ENCODE measurements at regions not wholly inside any gene's neighbourhood (a gene's known extent, or its start where the extent isn't known, plus 50 kb on each side); places are given as distances from the start of the nearest gene placed in this dataset.

DNA sequence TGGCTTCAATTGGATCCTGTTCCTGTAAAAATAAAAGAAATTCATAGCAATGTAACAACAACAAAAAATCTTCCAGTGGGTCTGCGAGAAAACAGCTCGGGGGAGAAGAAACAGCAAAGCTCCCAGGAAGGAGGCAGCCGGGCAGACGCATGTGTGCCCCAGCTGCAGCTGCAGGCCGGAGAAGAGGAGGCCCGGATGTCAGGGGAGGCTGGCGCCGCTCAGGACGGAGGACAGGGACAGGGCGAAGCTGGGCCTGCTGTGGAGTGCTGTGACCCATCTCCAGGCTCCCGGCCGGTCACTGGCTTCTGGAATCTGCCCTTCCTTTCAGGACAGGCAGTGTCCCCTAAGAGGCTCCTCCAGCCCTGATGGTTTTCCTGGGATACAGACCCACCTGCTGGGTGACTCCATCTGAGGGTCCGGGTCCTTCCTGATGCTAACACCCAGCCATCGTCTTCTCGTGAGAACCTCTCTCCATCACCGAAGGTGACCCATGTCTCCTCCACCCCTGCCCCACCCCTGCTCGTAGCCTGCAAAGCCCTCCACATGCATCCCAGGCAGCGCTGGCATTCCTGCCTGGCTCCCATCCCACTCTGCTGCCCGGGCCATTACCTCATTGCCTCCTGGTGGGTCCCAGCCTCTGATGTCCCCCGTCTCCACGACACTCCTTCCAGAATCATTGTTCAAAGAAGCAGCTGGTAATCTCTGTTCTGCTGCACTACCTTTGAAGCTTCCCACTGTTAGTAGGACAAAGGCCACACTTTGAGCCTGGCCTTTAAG is 145.4 kb upstream of the TWIST2 start:
- peak overlapping the region; percentile 33 for H3K27ac ChIP-seq (ENCODE audit: low read depth, low read length)
- peaks cover 20% of the 10 kb centered on the region for H3K4me1 ChIP-seq (ENCODE audit: control insufficient read depth, insufficient read depth, low read length)
- no peak for DNase-seq (ENCODE audit: low read depth in 4 of 6, low spot score in 6 of 6)
- H3K9me3 ChIP-seq (ENCODE audit: control insufficient read depth, insufficient read depth, low read length), result no peaks in the 10 kb centered on the region
- no peak overlapping the region for H3K4me3 ChIP-seq (ENCODE audit: low read depth, low read length)
- H3K36me3 ChIP-seq (ENCODE audit: control insufficient read depth, insufficient read depth, low read length), result no peaks in the 10 kb centered on the region
- H3K27me3 ChIP-seq (ENCODE audit: control insufficient read depth, insufficient read depth, low read length), result no peaks in the 10 kb centered on the region
- WGBS (ENCODE audit: insufficient coverage), result 66% methylated on average over 20 of the region's 21 CpGs

GRCh38 chr2:238703053-238703415 is 144.9 kb upstream of the TWIST2 start:
- WGBS (ENCODE audit: insufficient coverage), result 66% methylated on average over 4 of the region's 4 CpGs
- H3K4me1 ChIP-seq (ENCODE audit: control insufficient read depth, insufficient read depth, low read length), result peaks cover 20% of the 10 kb centered on the region
- DNase-seq (ENCODE audit: low read depth in 4 of 6, low spot score in 6 of 6), result no peak
- H3K36me3 ChIP-seq (ENCODE audit: control insufficient read depth, insufficient read depth, low read length), result no peaks in the 10 kb centered on the region
- peak overlapping the region; percentile 25 for H3K27ac ChIP-seq (ENCODE audit: low read depth, low read length)
- H3K27me3 ChIP-seq (ENCODE audit: control insufficient read depth, insufficient read depth, low read length), result no peaks in the 10 kb centered on the region
- no peaks in the 10 kb centered on the region for H3K9me3 ChIP-seq (ENCODE audit: control insufficient read depth, insufficient read depth, low read length)
- no peak overlapping the region for H3K4me3 ChIP-seq (ENCODE audit: low read depth, low read length)

DNA sequence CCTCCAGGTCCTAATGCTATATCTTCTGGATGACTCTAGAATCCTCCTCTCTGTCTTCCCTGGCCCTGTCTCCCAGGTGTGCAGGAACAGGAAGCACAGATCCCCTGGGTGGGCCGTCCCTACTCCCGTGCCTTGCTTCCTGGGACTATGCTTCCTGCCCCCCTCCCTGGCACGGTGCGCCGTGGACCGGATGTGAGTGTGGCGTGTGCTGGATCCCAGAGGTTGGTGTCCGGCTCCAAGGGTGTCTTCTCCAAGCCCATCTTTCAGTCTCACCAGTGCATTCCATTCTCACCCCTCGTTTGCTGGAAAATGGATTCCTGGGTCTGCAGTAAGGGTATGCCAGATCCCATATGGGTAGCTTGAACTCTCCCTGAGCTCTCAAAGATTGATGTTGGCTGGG is 144.4 kb upstream of the TWIST2 start:
- DNase-seq (ENCODE audit: low read depth in 4 of 6, low spot score in 6 of 6), result no peak
- H3K4me1 ChIP-seq (ENCODE audit: control insufficient read depth, insufficient read depth, low read length), result peaks cover 20% of the 10 kb centered on the region
- no peaks in the 10 kb centered on the region for H3K9me3 ChIP-seq (ENCODE audit: control insufficient read depth, insufficient read depth, low read length)
- H3K4me3 ChIP-seq (ENCODE audit: low read depth, low read length), result no peak overlapping the region
- 83% methylated on average over 7 of the region's 9 CpGs for WGBS (ENCODE audit: insufficient coverage)
- H3K27ac ChIP-seq (ENCODE audit: low read depth, low read length), result no peak overlapping the region
- H3K27me3 ChIP-seq (ENCODE audit: control insufficient read depth, insufficient read depth, low read length), result no peaks in the 10 kb centered on the region
- no peaks in the 10 kb centered on the region for H3K36me3 ChIP-seq (ENCODE audit: control insufficient read depth, insufficient read depth, low read length)

GRCh38 chr2:238704471-238705225 is 143.2 kb upstream of the TWIST2 start:
- WGBS (ENCODE audit: insufficient coverage), result 90% methylated on average over 9 of the region's 11 CpGs
- Histone ChIP-seq H3K4me3 (ENCODE audit: low read depth, low read length) (no peak overlapping the region), H3K4me1 (ENCODE audit: control insufficient read depth, insufficient read depth, low read length) (peaks cover 20% of the 10 kb centered on the region), H3K27me3 (ENCODE audit: control insufficient read depth, insufficient read depth, low read length) (no peaks in the 10 kb centered on the region), H3K27ac (ENCODE audit: low read depth, low read length) (no peak overlapping the region), H3K36me3 (ENCODE audit: control insufficient read depth, insufficient read depth, low read length) (no peaks in the 10 kb centered on the region), H3K9me3 (ENCODE audit: control insufficient read depth, insufficient read depth, low read length) (no peaks in the 10 kb centered on the region)
- no peak for DNase-seq (ENCODE audit: low read depth in 4 of 6, low spot score in 6 of 6)

DNA sequence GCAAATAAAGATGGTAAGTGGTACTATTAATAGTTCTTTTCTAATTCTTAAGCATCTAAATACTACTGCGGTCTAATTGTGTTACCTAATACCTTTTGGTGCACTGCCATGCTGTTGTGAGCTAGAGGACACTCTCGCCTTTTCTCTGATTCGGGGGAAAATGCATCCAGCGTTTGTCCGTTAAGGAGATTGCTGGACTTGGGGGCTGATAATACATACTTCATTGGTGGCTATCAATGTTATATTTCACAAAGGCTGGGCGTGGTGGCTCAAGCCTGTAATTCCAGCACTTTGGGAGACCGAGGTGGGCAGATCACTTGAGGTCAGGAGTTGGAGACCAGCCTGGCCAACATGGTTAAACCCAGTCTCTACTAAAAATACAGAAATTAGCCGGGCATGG is 141.7 kb upstream of the TWIST2 start:
- H3K9me3 ChIP-seq (ENCODE audit: control insufficient read depth, insufficient read depth, low read length), result no peaks in the 10 kb centered on the region
- no peak for DNase-seq (ENCODE audit: low read depth in 4 of 6, low spot score in 6 of 6)

DNA sequence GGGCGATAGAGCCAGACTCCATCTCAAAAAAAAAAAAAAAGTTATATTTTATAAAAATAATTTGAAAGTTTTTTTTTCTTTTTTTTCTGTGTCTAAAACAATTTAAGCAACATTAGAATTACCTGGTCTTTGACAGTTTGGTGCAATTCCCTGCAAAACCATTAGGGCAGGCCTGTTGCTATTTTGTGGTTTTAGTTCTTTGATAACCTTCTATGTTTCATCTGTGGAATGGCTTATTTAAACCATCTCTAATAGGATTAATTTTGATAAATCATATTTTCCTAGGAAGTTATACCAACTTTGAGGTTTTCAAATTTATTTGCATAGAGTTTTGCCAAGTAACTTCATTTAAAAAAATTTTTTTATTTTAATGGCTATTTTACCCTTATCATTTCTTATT is 141.2 kb upstream of the TWIST2 start:
- no peaks in the 10 kb centered on the region for H3K27me3 ChIP-seq (ENCODE audit: control insufficient read depth, insufficient read depth, low read length)
- H3K4me1 ChIP-seq (ENCODE audit: control insufficient read depth, insufficient read depth, low read length), result peaks cover 15% of the 10 kb centered on the region
- WGBS (ENCODE audit: insufficient coverage), result no CpG with 5 or more reads among the region's 1 CpG
- H3K27ac ChIP-seq (ENCODE audit: low read depth, low read length), result no peak overlapping the region
- H3K9me3 ChIP-seq (ENCODE audit: control insufficient read depth, insufficient read depth, low read length), result no peaks in the 10 kb centered on the region
- H3K4me3 ChIP-seq (ENCODE audit: low read depth, low read length), result no peak overlapping the region
- H3K36me3 ChIP-seq (ENCODE audit: control insufficient read depth, insufficient read depth, low read length), result no peaks in the 10 kb centered on the region
- no peak for DNase-seq (ENCODE audit: low read depth in 4 of 6, low spot score in 6 of 6)

More for the DNA sequence above, 141.7 kb upstream of the TWIST2 start:
- Histone ChIP-seq H3K4me1 (ENCODE audit: control insufficient read depth, insufficient read depth, low read length) (peaks cover 18% of the 10 kb centered on the region), H3K27ac (ENCODE audit: low read depth, low read length) (no peak overlapping the region), H3K36me3 (ENCODE audit: control insufficient read depth, insufficient read depth, low read length) (no peaks in the 10 kb centered on the region), H3K4me3 (ENCODE audit: low read depth, low read length) (no peak overlapping the region), H3K27me3 (ENCODE audit: control insufficient read depth, insufficient read depth, low read length) (no peaks in the 10 kb centered on the region)
- 94% methylated on average over 6 of the region's 8 CpGs for WGBS (ENCODE audit: insufficient coverage)

DNA sequence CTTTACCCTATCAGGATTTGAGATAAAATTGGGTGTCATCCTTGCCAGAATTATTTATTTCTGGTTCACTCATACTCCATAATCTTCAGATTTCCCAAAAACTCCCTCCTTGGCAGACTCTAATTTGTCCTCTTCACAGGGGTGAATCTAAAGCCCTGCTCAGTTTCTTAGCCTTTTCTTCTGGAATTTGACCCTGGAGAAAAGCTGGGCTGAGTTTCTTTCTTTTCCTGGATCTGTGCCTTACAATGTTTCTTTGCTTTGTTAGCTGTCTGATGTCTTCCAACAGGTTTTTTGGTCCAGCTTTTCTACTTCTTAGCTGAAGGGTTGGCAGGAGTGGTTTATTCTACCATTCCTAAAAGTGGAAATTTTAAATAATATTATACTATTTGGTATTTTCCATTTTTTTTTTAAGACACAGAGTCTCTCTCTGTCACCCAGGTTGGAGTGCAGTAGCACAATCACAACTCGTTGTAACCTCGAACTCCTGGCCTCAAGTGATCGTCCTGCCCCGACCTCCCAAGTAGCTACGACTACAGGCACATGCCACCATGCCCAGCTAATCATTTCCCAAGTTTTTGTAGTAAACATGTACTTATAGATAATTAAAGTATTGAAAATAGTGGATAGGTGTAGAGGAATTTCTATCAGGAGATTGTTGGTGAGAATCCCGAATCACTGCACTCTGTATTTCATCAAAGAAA is 138.4 kb upstream of the TWIST2 start:
- Histone ChIP-seq H3K4me3 (ENCODE audit: low read depth, low read length) (no peak overlapping the region), H3K4me1 (ENCODE audit: control insufficient read depth, insufficient read depth, low read length) (no peaks in the 10 kb centered on the region), H3K27me3 (ENCODE audit: control insufficient read depth, insufficient read depth, low read length) (no peaks in the 10 kb centered on the region), H3K27ac (ENCODE audit: low read depth, low read length) (no peak overlapping the region), H3K36me3 (ENCODE audit: control insufficient read depth, insufficient read depth, low read length) (no peaks in the 10 kb centered on the region), H3K9me3 (ENCODE audit: control insufficient read depth, insufficient read depth, low read length) (no peaks in the 10 kb centered on the region)
- WGBS (ENCODE audit: insufficient coverage), result 67% methylated on average over 3 of the region's 6 CpGs
- DNase-seq (ENCODE audit: low read depth in 4 of 6, low spot score in 6 of 6), result peak in 1 of 6 donors; percentile 69

- H3K27ac ChIP-seq (ENCODE audit: low read depth, low read length), result no peak overlapping the region
- H3K9me3 ChIP-seq (ENCODE audit: control insufficient read depth, insufficient read depth, low read length), result no peaks in the 10 kb centered on the region
- H3K4me3 ChIP-seq (ENCODE audit: low read depth, low read length), result no peak overlapping the region
- H3K27me3 ChIP-seq (ENCODE audit: control insufficient read depth, insufficient read depth, low read length), result no peaks in the 10 kb centered on the region
- H3K4me1 ChIP-seq (ENCODE audit: control insufficient read depth, insufficient read depth, low read length), result no peaks in the 10 kb centered on the region
- DNase-seq (ENCODE audit: low read depth in 4 of 6, low spot score in 6 of 6), result peak in 1 of 6 donors; percentile 45
- no CpG with 5 or more reads among the region's 1 CpG for WGBS (ENCODE audit: insufficient coverage)
- no peaks in the 10 kb centered on the region for H3K36me3 ChIP-seq (ENCODE audit: control insufficient read depth, insufficient read depth, low read length)
Observed at GRCh38 chr2:238710032-238710735, 137.7 kb upstream of the TWIST2 start.

- Histone ChIP-seq H3K36me3 (ENCODE audit: control insufficient read depth, insufficient read depth, low read length) (no peaks in the 10 kb centered on the region), H3K27me3 (ENCODE audit: control insufficient read depth, insufficient read depth, low read length) (no peaks in the 10 kb centered on the region), H3K27ac (ENCODE audit: low read depth, low read length) (no peak overlapping the region), H3K9me3 (ENCODE audit: control insufficient read depth, insufficient read depth, low read length) (no peaks in the 10 kb centered on the region), H3K4me1 (ENCODE audit: control insufficient read depth, insufficient read depth, low read length) (no peaks in the 10 kb centered on the region), H3K4me3 (ENCODE audit: low read depth, low read length) (no peak overlapping the region)
- WGBS (ENCODE audit: insufficient coverage), result no CpG with 5 or more reads among the region's 4 CpGs
- DNase-seq (ENCODE audit: low read depth in 4 of 6, low spot score in 6 of 6), result no peak
Observed at GRCh38 chr2:238710787-238711186, 137.1 kb upstream of the TWIST2 start.
